Activated CD8-positive, alpha-beta T cell treated with anti-CD3 and anti-CD28 coated beads for 36 hours (primary cell): ENCODE measurements at regions not wholly inside any gene's neighbourhood (a gene's known extent, or its start where the extent isn't known, plus 50 kb on each side); places are given as distances from the start of the nearest gene placed in this dataset.

Experiments
- ATAC-seq: fragments of 200-7000 bp; cut with Tn5 transposase; one replicate; pipeline ENCODE4 v1.10.0; 2021; ENCODE audit warnings: mild to moderate bottlenecking, moderate library complexity
- CTCF ChIA-PET: fragments of 350-600 bp; sonication (Branson Sonifier 250); formaldehyde crosslinking; loops from one replicate; lab custom pipeline; 2021; ENCODE audit warnings: antibody characterized with exemption; lab: Charles Lee
- POLR2A ChIA-PET: fragments of 350-600 bp; sonication (Branson Sonifier 250); formaldehyde crosslinking; loops from one replicate; lab custom pipeline; 2021; ENCODE audit warnings: antibody characterized with exemption; lab: Charles Lee
- DNase-seq: peaks from one replicate; pipeline ENCODE4 v3.0.0-alpha.2; 2020
- H3K27ac Mint-ChIP-seq: one replicate; pipeline ENCODE4 v1.8.0; 2021; ENCODE audit warnings: mild to moderate bottlenecking, mixed read lengths
- H3K27me3 Mint-ChIP-seq: one replicate; pipeline ENCODE4 v1.8.0; 2021; ENCODE audit warnings: mixed read lengths
- H3K36me3 Mint-ChIP-seq: one replicate; pipeline ENCODE4 v1.8.0; 2021; ENCODE audit warnings: low read depth, mixed read lengths
- H3K4me1 Mint-ChIP-seq: one replicate; pipeline ENCODE4 v1.8.0; 2021; ENCODE audit warnings: low read depth, mixed read lengths
- H3K4me3 Mint-ChIP-seq: one replicate; pipeline ENCODE4 v1.8.0; 2021; ENCODE audit warnings: mild to moderate bottlenecking, moderate library complexity, mixed read lengths
- H3K9me3 Mint-ChIP-seq: one replicate; pipeline ENCODE4 v1.8.0; 2021; ENCODE audit warnings: mixed read lengths
- CTCF ChIP-seq: fragments of 200-600 bp; IDR thresholded peaks from one replicate; pipeline ENCODE4 v1.8.0; 2022; ENCODE audit warnings: antibody characterized with exemption, mild to moderate bottlenecking
- intact Hi-C: fragments of 100-400 bp; cut with micrococcal nuclease; formaldehyde crosslinking; loops from one replicate; pipeline ENCODE4 v1.10.0; 2022

GRCh38 chr9:82829818-82830217 is 233.1 kb downstream of the RASEF start:
- no peak for DNase-seq
- no peaks in the 10 kb centered on the region for H3K36me3 Mint-ChIP-seq
- no peak overlapping the region for H3K4me3 Mint-ChIP-seq
- no peaks in the 10 kb centered on the region for H3K27me3 Mint-ChIP-seq
- CTCF ChIA-PET = no interaction called here
- no peak overlapping the region for H3K27ac Mint-ChIP-seq
- peaks cover 2% of the 10 kb centered on the region for H3K9me3 Mint-ChIP-seq
- no peak for ATAC-seq
- H3K4me1 Mint-ChIP-seq = no peaks in the 10 kb centered on the region
- POLR2A ChIA-PET = no interaction called here
- intact Hi-C loops = no loop called here
- no peak for TF ChIP-seq CTCF

GRCh38 chr9:82865524-82865923 is 197.4 kb downstream of the RASEF start:
- ATAC-seq (no peak), DNase-seq (no peak)
- intact Hi-C loops = no loop called here
- TF ChIP-seq CTCF = no peak
- no peak overlapping the region for H3K4me3 Mint-ChIP-seq
- H3K36me3 Mint-ChIP-seq = no peaks in the 10 kb centered on the region
- ChIA-PET POLR2A (no interaction called here), CTCF (no interaction called here)
- no peak overlapping the region for H3K27ac Mint-ChIP-seq
- H3K9me3 Mint-ChIP-seq = peaks cover 5% of the 10 kb centered on the region
- H3K4me1 Mint-ChIP-seq = no peaks in the 10 kb centered on the region
- no peaks in the 10 kb centered on the region for H3K27me3 Mint-ChIP-seq

- no peaks in the 10 kb centered on the region for H3K4me1 Mint-ChIP-seq
- ATAC-seq (no peak), DNase-seq (no peak)
- no peak for TF ChIP-seq CTCF
- H3K4me3 Mint-ChIP-seq = no peak overlapping the region
- intact Hi-C loops = no loop called here
- H3K27me3 Mint-ChIP-seq = no peaks in the 10 kb centered on the region
- no peaks in the 10 kb centered on the region for H3K36me3 Mint-ChIP-seq
- no peak overlapping the region for H3K27ac Mint-ChIP-seq
- H3K9me3 Mint-ChIP-seq = no peaks in the 10 kb centered on the region
- ChIA-PET POLR2A (no interaction called here), CTCF (no interaction called here)
These were observed 182.4 kb downstream of the RASEF start for GRCh38 chr9:82880336-82881050.

- no peak for ATAC-seq
These were observed 180.8 kb downstream of the RASEF start for GRCh38 chr9:82882138-82882537.

More at GRCh38 chr9:82882138-82882537, 180.8 kb downstream of the RASEF start:
- H3K4me1 Mint-ChIP-seq = no peaks in the 10 kb centered on the region
- no peak for TF ChIP-seq CTCF
- H3K27me3 Mint-ChIP-seq = no peaks in the 10 kb centered on the region
- intact Hi-C loops = no loop called here
- no peaks in the 10 kb centered on the region for H3K36me3 Mint-ChIP-seq
- no peak overlapping the region for H3K27ac Mint-ChIP-seq
- ChIA-PET POLR2A (no interaction called here), CTCF (no interaction called here)
- DNase-seq = no peak
- H3K4me3 Mint-ChIP-seq = no peak overlapping the region
- H3K9me3 Mint-ChIP-seq = no peaks in the 10 kb centered on the region
